GM19468 (cell line): ENCODE measurements at regions not wholly inside any gene's neighbourhood (a gene's known extent, or its start where the extent isn't known, plus 50 kb on each side); places are given as distances from the start of the nearest gene placed in this dataset.

ENCODE experiments used
- ATAC-seq: cut with Tn5 transposase; IDR thresholded peaks from one replicate; pipeline ENCODE4 v1.9.1; 2021; ENCODE audit warnings: mild to moderate bottlenecking, moderate library complexity, moderate number of reproducible peaks; ENCODE audit not compliant: unreplicated experiment; ENCODE audit errors: extremely low read depth

GRCh38 chr9:7907551-7908337, 108.2 kb upstream of the DMAC1 start:
- no peak for ATAC-seq

GRCh38 chr9:7906783-7907550, 107.4 kb upstream of the DMAC1 start:
- no peak for ATAC-seq

- no peak for ATAC-seq
Measured at GRCh38 chr9:7901621-7902020, 102.0 kb upstream of the DMAC1 start.

- ATAC-seq, result no peak
Measured at GRCh38 chr9:7900541-7900940, 101.0 kb upstream of the DMAC1 start.

GRCh38 chr9:7899753-7900152, 100.2 kb upstream of the DMAC1 start:
- ATAC-seq, result no peak

- ATAC-seq, result no peak
Measured at GRCh38 chr9:7894231-7894630, 94.7 kb upstream of the DMAC1 start.

GRCh38 chr9:7892975-7893374, 93.4 kb upstream of the DMAC1 start:
- ATAC-seq, result no peak

- ATAC-seq, result no peak
Measured at GRCh38 chr9:7879551-7880245, 80.1 kb upstream of the DMAC1 start.

GRCh38 chr9:7871977-7872730, 72.6 kb upstream of the DMAC1 start:
- ATAC-seq, result no peak

- no peak for ATAC-seq
Measured at GRCh38 chr9:7869340-7869739, 69.8 kb upstream of the DMAC1 start.

- ATAC-seq, result no peak
Measured at GRCh38 chr9:7862170-7862569, 62.6 kb upstream of the DMAC1 start.

- no peak for ATAC-seq
Measured at GRCh38 chr9:7861086-7861485, 61.5 kb upstream of the DMAC1 start.

GRCh38 chr9:7860335-7860709, 60.7 kb upstream of the DMAC1 start:
- no peak for ATAC-seq

- ATAC-seq, result no peak
Measured at GRCh38 chr9:7859701-7860334, 60.2 kb upstream of the DMAC1 start.

GRCh38 chr9:7858166-7858565, 58.6 kb upstream of the DMAC1 start:
- ATAC-seq, result no peak

- ATAC-seq, result no peak
Measured at GRCh38 chr9:7854763-7855162, 55.2 kb upstream of the DMAC1 start.
